Ishikawa (cell line): ENCODE measurements at regions not wholly inside any gene's neighbourhood (a gene's known extent, or its start where the extent isn't known, plus 50 kb on each side); places are given as distances from the start of the nearest gene placed in this dataset.

ENCODE experiments used
- CEBPB ChIP-seq: IDR thresholded peaks from 2 replicates; pipeline ENCODE4 v1.6.1; 2012
- CREB1 ChIP-seq: IDR thresholded peaks from 2 replicates; pipeline ENCODE4 v1.6.1; 2012; ENCODE audit warnings: low read depth
- FOXM1 ChIP-seq: IDR thresholded peaks from 2 replicates; pipeline ENCODE4 v1.6.1; 2012; ENCODE audit warnings: low read depth, borderline replicate concordance
- RAD21 ChIP-seq: IDR thresholded peaks from 2 replicates; pipeline ENCODE4 v1.6.1; 2012; ENCODE audit warnings: low read depth
- TAF1 ChIP-seq: IDR thresholded peaks from 2 replicates; pipeline ENCODE4 v1.6.1; 2012; ENCODE audit warnings: low read depth, mild to moderate bottlenecking
- TCF12 ChIP-seq: IDR thresholded peaks from 2 replicates; pipeline ENCODE4 v1.6.1; 2012; ENCODE audit warnings: low read depth

- TF ChIP-seq RAD21 (no peak), FOXM1 (no peak), CREB1 (no peak), TAF1 (no peak), TCF12 (no peak), CEBPB (no peak)
Measured at GRCh38 chr10:129335396-129335795, 131.6 kb upstream of the MGMT start.
